Endothelial cell (in vitro differentiated cells): ENCODE measurements at regions not wholly inside any gene's neighbourhood (a gene's known extent, or its start where the extent isn't known, plus 50 kb on each side); places are given as distances from the start of the nearest gene placed in this dataset.

Experiments used
- DNase-seq: peaks from one replicate; pipeline ENCODE4 v3.0.0; 2021; ENCODE audit warnings: low spot score
- H3K27ac Mint-ChIP-seq: one replicate; pipeline ENCODE4 v1.8.0; 2021; ENCODE audit warnings: mixed read lengths, inconsistent platforms; ENCODE audit not compliant: unreplicated experiment
- H3K27me3 Mint-ChIP-seq: one replicate; pipeline ENCODE4 v1.8.0; 2021; ENCODE audit warnings: mild to moderate bottlenecking, moderate library complexity, mixed read lengths, inconsistent platforms; ENCODE audit not compliant: unreplicated experiment
- H3K36me3 Mint-ChIP-seq: one replicate; pipeline ENCODE4 v1.8.0; 2021; ENCODE audit warnings: mild to moderate bottlenecking, low read depth, mixed read lengths, inconsistent platforms; ENCODE audit not compliant: unreplicated experiment
- H3K4me1 Mint-ChIP-seq: one replicate; pipeline ENCODE4 v1.8.0; 2021; ENCODE audit warnings: mild to moderate bottlenecking, mixed read lengths, inconsistent platforms; ENCODE audit not compliant: unreplicated experiment
- H3K4me3 Mint-ChIP-seq: one replicate; pipeline ENCODE4 v1.8.0; 2021; ENCODE audit warnings: mild to moderate bottlenecking, mixed read lengths, inconsistent platforms; ENCODE audit not compliant: unreplicated experiment
- H3K9me3 Mint-ChIP-seq: one replicate; pipeline ENCODE4 v1.8.0; 2021; ENCODE audit warnings: mixed read lengths, inconsistent platforms; ENCODE audit not compliant: unreplicated experiment
- CTCF ChIP-seq: fragments of 200-600 bp; sonication (generic); IDR thresholded peaks from one replicate; pipeline ENCODE4 v1.5.0; 2021; ENCODE audit warnings: antibody characterized with exemption; ENCODE audit not compliant: unreplicated experiment

GRCh38 chr6:14221564-14222279 is 104.2 kb downstream of the CD83 start:
- Mint-ChIP-seq H3K4me1 (no peaks in the 10 kb centered on the region), H3K27me3 (peaks cover 5% of the 10 kb centered on the region), H3K36me3 (no peaks in the 10 kb centered on the region), H3K27ac (no peak overlapping the region), H3K4me3 (no peak overlapping the region), H3K9me3 (no peaks in the 10 kb centered on the region)
- no peak for DNase-seq
- TF ChIP-seq CTCF, result no peak

- DNase-seq, result no peak
- no peak for TF ChIP-seq CTCF
- Mint-ChIP-seq H3K4me1 (no peaks in the 10 kb centered on the region), H3K27ac (no peak overlapping the region), H3K36me3 (no peaks in the 10 kb centered on the region), H3K4me3 (no peak overlapping the region), H3K9me3 (no peaks in the 10 kb centered on the region), H3K27me3 (peaks cover 5% of the 10 kb centered on the region)
Observed at GRCh38 chr6:14222956-14223355, 105.4 kb downstream of the CD83 start.

GRCh38 chr6:14224359-14225103 is 107.0 kb downstream of the CD83 start:
- Mint-ChIP-seq H3K9me3 (no peaks in the 10 kb centered on the region), H3K27ac (no peak overlapping the region), H3K36me3 (no peaks in the 10 kb centered on the region), H3K27me3 (peaks cover 5% of the 10 kb centered on the region), H3K4me3 (no peak overlapping the region), H3K4me1 (no peaks in the 10 kb centered on the region)
- TF ChIP-seq CTCF, result no peak
- DNase-seq, result no peak

GRCh38 chr6:14226051-14226660 is 108.6 kb downstream of the CD83 start:
- no peaks in the 10 kb centered on the region for H3K36me3 Mint-ChIP-seq
- no peaks in the 10 kb centered on the region for H3K9me3 Mint-ChIP-seq
- H3K27me3 Mint-ChIP-seq, result peaks cover 4% of the 10 kb centered on the region
- no peaks in the 10 kb centered on the region for H3K4me1 Mint-ChIP-seq
- H3K4me3 Mint-ChIP-seq, result no peak overlapping the region
- no peak for DNase-seq
- TF ChIP-seq CTCF, result no peak
- H3K27ac Mint-ChIP-seq, result no peak overlapping the region

- H3K27me3 Mint-ChIP-seq, result peaks cover 2% of the 10 kb centered on the region
- no peaks in the 10 kb centered on the region for H3K36me3 Mint-ChIP-seq
- no peak for DNase-seq
- no peak overlapping the region for H3K27ac Mint-ChIP-seq
- TF ChIP-seq CTCF, result no peak
- no peaks in the 10 kb centered on the region for H3K9me3 Mint-ChIP-seq
- H3K4me3 Mint-ChIP-seq, result no peak overlapping the region
- H3K4me1 Mint-ChIP-seq, result no peaks in the 10 kb centered on the region
Observed at GRCh38 chr6:14228571-14228970, 111.0 kb downstream of the CD83 start.
